Peyer's patch (tissue), 4 donors: ENCODE measurements at regions not wholly inside any gene's neighbourhood (a gene's known extent, or its start where the extent isn't known, plus 50 kb on each side); places are given as distances from the start of the nearest gene placed in this dataset.
"Not testable (repeated sequence)": the region's sequence is repeated elsewhere in the genome, so short reads cannot be mapped to it uniquely, and the experiment has no call there.

Source experiments
- CTCF ChIP-seq, 6 experiments: fragments of 450-650 bp in 4 of 6; fragments of 200-600 bp in 2 of 6; sonication (generic) in 1 of 6; IDR thresholded peaks; one replicate each; pipeline ENCODE4 v1.5.1; 2017 to 2019; ENCODE audit warnings: antibody characterized with exemption in 6 of 6, mild to moderate bottlenecking in 3 of 6, moderate library complexity in 1 of 6
- POLR2A ChIP-seq, 2 donors: fragments of 450-650 bp; IDR thresholded peaks; one replicate each; pipeline ENCODE4 v1.5.1; 2017; ENCODE audit warnings: antibody characterized with exemption in 2 of 2, mild to moderate bottlenecking in 2 of 2, moderate library complexity in 2 of 2

GRCh38 chr2:171261529-171261928, 100.8 kb upstream of the TLK1 start:
- not testable (repeated sequence) for TF ChIP-seq CTCF, POLR2A (IDR thresholded peaks at IDR 0.05)
